SK-N-SH (cell line): ENCODE measurements at regions not wholly inside any gene's neighbourhood (a gene's known extent, or its start where the extent isn't known, plus 50 kb on each side); places are given as distances from the start of the nearest gene placed in this dataset.

Experiments
- CTCF ChIA-PET: fragments of 300-600, 350-600 bp; formaldehyde crosslinking; extraction: SDS; loops from one replicate; lab custom pipeline; 2021; lab: Yijun Ruan, JAX
- POLR2A ChIA-PET: fragments of 350-600 bp; sonication (Branson Sonifier 250); formaldehyde crosslinking; extraction: SDS; loops from one replicate; lab custom pipeline; 2020; ENCODE audit warnings: antibody characterized with exemption, inconsistent platforms; lab: Yijun Ruan, JAX
- DNase-seq: peaks from one replicate; pipeline ENCODE4 v3.0.0; 2012
- H2AFZ ChIP-seq: fragments of 200-600 bp; sonication (generic); 2 replicates; pipeline ENCODE4 v1.8.1; 2016; ENCODE audit warnings: antibody characterized with exemption, mild to moderate bottlenecking, low read depth
- H3F3A ChIP-seq: fragments of 200-600 bp; sonication (generic); replicated peaks from 2 replicates; pipeline ENCODE3; 2016; ENCODE audit warnings: antibody characterized with exemption, mild to moderate bottlenecking; ENCODE audit not compliant: insufficient read depth
- H3K27ac ChIP-seq, 2 experiments: fragments of 200-500 bp in 1 of 2; fragments of 200-600 bp in 1 of 2; sonication (Bioruptor generic) in 1 of 2; sonication (generic), shearing (Covaris generic) in 1 of 2; 2 replicates each; pipeline versions ENCODE4 v1.5.1 to v1.6.1; 2014 to 2016; ENCODE audit warnings: low read depth in 2 of 2, inconsistent platforms in 1 of 2, low read length in 1 of 2, mild to moderate bottlenecking in 1 of 2, mixed read lengths in 1 of 2
- H3K27me3 ChIP-seq: fragments of 200-600 bp; sonication (generic), shearing (Covaris generic); 2 replicates; pipeline ENCODE4 v1.6.1; 2016; ENCODE audit warnings: mixed run types; ENCODE audit not compliant: insufficient read depth
- H3K36me3 ChIP-seq, 2 experiments: fragments of 200-500 bp in 1 of 2; fragments of 200-600 bp in 1 of 2; sonication (Bioruptor generic) in 1 of 2; sonication (generic) in 1 of 2; replicated peaks in 1 of 2; 2 replicates each; pipeline versions ENCODE3 to v1.5.1; 2014 to 2016; ENCODE audit warnings: low read length in 1 of 2, mild to moderate bottlenecking in 1 of 2; ENCODE audit not compliant: insufficient read depth in 2 of 2, control insufficient read depth in 1 of 2
- H3K4me1 ChIP-seq, 2 experiments: fragments of 200-500 bp in 1 of 2; fragments of 200-600 bp in 1 of 2; sonication (Bioruptor generic) in 1 of 2; sonication (generic), shearing (Covaris generic) in 1 of 2; 2 replicates each; pipeline versions ENCODE4 v1.5.1 to v1.6.1; 2014 to 2016; ENCODE audit warnings: low read depth in 1 of 2, low read length in 1 of 2, mixed run types in 1 of 2; ENCODE audit not compliant: insufficient read depth in 2 of 2, control insufficient read depth in 1 of 2
- H3K4me2 ChIP-seq: fragments of 200-600 bp; sonication (generic), shearing (Covaris generic); 2 replicates; pipeline ENCODE4 v1.6.1; 2017; ENCODE audit warnings: mixed run types
- H3K4me3 ChIP-seq, 2 experiments: fragments of 200-500 bp in 1 of 2; fragments of 200-600 bp in 1 of 2; sonication (Bioruptor generic) in 1 of 2; sonication (generic), shearing (Covaris generic) in 1 of 2; 2 replicates each; pipeline versions ENCODE4 v1.5.1 to v1.8.1; 2014 to 2016; ENCODE audit warnings: low read depth in 2 of 2, inconsistent platforms in 1 of 2, low read length in 1 of 2, mild to moderate bottlenecking in 1 of 2, mixed read lengths in 1 of 2, moderate library complexity in 1 of 2
- H3K79me2 ChIP-seq: fragments of 200-600 bp; sonication (generic); 2 replicates; pipeline ENCODE4 v1.8.1; 2017; ENCODE audit warnings: mild to moderate bottlenecking; ENCODE audit not compliant: insufficient read depth
- H3K9ac ChIP-seq: fragments of 200-600 bp; sonication (generic); 2 replicates; pipeline ENCODE4 v1.6.1; 2017; ENCODE audit warnings: mixed run types
- H3K9me2 ChIP-seq: fragments of 200-600 bp; sonication (generic); 2 replicates; pipeline ENCODE4 v1.6.1; 2017; ENCODE audit warnings: mixed run types
- H3K9me3 ChIP-seq: fragments of 200-600 bp; sonication (generic); 2 replicates; pipeline ENCODE4 v1.6.1; 2017; ENCODE audit warnings: mixed run types, mild to moderate bottlenecking, moderate library complexity
- H4K20me1 ChIP-seq: fragments of 200-600 bp; sonication (generic); 2 replicates; pipeline ENCODE4 v1.6.1; 2017; ENCODE audit warnings: mild to moderate bottlenecking, mixed run types; ENCODE audit not compliant: insufficient read depth
- JUND ChIP-seq: IDR thresholded peaks from 2 replicates; pipeline ENCODE4 v1.4.0; 2012
- RAD21 ChIP-seq: IDR thresholded peaks from 2 replicates; pipeline ENCODE4 v1.6.1; 2012; ENCODE audit warnings: mild to moderate bottlenecking, low read length
- RCOR1 ChIP-seq: fragments of 150-350 bp; IDR thresholded peaks from 2 replicates; pipeline ENCODE4 v1.6.1; 2017; ENCODE audit warnings: antibody characterized with exemption, low read length
- SMC3 ChIP-seq: IDR thresholded peaks from 2 replicates; pipeline ENCODE4 v1.6.1; 2012; ENCODE audit warnings: low read depth, low read length, improper control_type of control experiment
- TAF1 ChIP-seq: IDR thresholded peaks from 2 replicates; pipeline ENCODE4 v1.6.1; 2012; ENCODE audit warnings: low read depth, mild to moderate bottlenecking, low read length, moderate library complexity, borderline replicate concordance
- TEAD4 ChIP-seq: IDR thresholded peaks from 2 replicates; pipeline ENCODE4 v1.4.0; 2012; ENCODE audit warnings: mild to moderate bottlenecking, borderline replicate concordance; ENCODE audit not compliant: insufficient read depth
- WGBS: methylation state at CpG from one replicate; pipeline ENCODE4 v1.1.6; 2017; ENCODE audit warnings: low lambda C conversion rate; 5-methylcytosine and 5-hydroxymethylcytosine counted together
- TF ChIP-seq, protein P1 (sequence below): fragments of 200-600 bp; sonication (generic); IDR thresholded peaks from 2 replicates; pipeline ENCODE4 v1.6.1; 2017; ENCODE audit warnings: antibody characterized with exemption, mild to moderate bottlenecking, moderate library complexity
- TF ChIP-seq, protein P2 (sequence below): IDR thresholded peaks from 2 replicates; pipeline ENCODE4 v1.4.0; 2012; ENCODE audit warnings: low read depth, borderline replicate concordance
- TF ChIP-seq, protein P3 (sequence below): IDR thresholded peaks from 2 replicates; pipeline ENCODE4 v1.4.0; 2012; ENCODE audit warnings: low read depth
- TF ChIP-seq, protein P4 (sequence below): IDR thresholded peaks from 2 replicates; pipeline ENCODE4 v1.4.0; 2012; ENCODE audit warnings: low read depth, borderline replicate concordance

DNA sequence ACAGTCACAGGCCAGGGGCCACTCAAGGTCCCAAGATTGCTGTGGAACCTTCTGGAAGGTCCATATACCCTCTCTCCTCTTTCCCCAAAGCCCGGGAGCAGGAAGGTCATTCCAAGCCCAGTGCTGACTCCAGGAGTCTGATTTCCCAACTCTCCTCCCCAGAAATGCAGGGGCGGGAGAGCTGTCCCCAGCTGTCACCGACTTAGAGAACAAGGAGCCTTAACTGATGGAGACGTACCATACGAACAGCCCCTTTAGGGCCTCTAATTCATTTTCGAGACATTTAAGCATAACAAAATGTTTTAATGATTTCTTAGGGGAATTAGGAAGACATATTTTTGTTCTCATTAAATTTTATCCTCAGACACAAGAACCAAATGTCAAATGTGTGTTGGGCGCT lies 99.2 kb downstream of the PHETA1 start:
- Histone ChIP-seq H3K9me2 (no peaks in the 10 kb centered on the region), H2AFZ (no peak overlapping the region), H3K4me1 (peaks cover 0 to 7% of the 10 kb centered on the region in 2 experiments; a peak in 2 of 4 replicates), H3K36me3 (no peaks in the 10 kb centered on the region), H3K4me2 (no peak overlapping the region)
- POLR2A ChIA-PET = no interaction called here
- DNase-seq = no peak
- TF ChIP-seq RCOR1 = no peak
- no peak for TF ChIP-seq RAD21
- TF ChIP-seq, protein P1, sequence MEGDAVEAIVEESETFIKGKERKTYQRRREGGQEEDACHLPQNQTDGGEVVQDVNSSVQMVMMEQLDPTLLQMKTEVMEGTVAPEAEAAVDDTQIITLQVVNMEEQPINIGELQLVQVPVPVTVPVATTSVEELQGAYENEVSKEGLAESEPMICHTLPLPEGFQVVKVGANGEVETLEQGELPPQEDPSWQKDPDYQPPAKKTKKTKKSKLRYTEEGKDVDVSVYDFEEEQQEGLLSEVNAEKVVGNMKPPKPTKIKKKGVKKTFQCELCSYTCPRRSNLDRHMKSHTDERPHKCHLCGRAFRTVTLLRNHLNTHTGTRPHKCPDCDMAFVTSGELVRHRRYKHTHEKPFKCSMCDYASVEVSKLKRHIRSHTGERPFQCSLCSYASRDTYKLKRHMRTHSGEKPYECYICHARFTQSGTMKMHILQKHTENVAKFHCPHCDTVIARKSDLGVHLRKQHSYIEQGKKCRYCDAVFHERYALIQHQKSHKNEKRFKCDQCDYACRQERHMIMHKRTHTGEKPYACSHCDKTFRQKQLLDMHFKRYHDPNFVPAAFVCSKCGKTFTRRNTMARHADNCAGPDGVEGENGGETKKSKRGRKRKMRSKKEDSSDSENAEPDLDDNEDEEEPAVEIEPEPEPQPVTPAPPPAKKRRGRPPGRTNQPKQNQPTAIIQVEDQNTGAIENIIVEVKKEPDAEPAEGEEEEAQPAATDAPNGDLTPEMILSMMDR = no peak
- TF ChIP-seq JUND = no peak
- no peak for TF ChIP-seq TAF1
- TF ChIP-seq, all 33 proteins: peak for 0
- Histone ChIP-seq H3K9me3 (no peaks in the 10 kb centered on the region), H3K79me2 (no peaks in the 10 kb centered on the region), H3K27ac (peak overlapping the region in 1 of 2 experiments; percentile 34; a peak in 1 of 4 replicates), H3F3A (no peaks in the 10 kb centered on the region), H3K27me3 (no peaks in the 10 kb centered on the region; the same call in 1 of the 2 replicates), H3K4me3 (no peak overlapping the region), H4K20me1 (no peaks in the 10 kb centered on the region), H3K9ac (no peak overlapping the region)
- CTCF ChIA-PET = interaction anchor here (0.7 to 2.8 kb wide), 11 partner anchors 8 to 245 kb away, joined by 3 to 11 read pairs (median 3); no protein-coding TSS in a partner anchor
- WGBS = 71% methylated on average over 5 of the region's 7 CpGs

DNA sequence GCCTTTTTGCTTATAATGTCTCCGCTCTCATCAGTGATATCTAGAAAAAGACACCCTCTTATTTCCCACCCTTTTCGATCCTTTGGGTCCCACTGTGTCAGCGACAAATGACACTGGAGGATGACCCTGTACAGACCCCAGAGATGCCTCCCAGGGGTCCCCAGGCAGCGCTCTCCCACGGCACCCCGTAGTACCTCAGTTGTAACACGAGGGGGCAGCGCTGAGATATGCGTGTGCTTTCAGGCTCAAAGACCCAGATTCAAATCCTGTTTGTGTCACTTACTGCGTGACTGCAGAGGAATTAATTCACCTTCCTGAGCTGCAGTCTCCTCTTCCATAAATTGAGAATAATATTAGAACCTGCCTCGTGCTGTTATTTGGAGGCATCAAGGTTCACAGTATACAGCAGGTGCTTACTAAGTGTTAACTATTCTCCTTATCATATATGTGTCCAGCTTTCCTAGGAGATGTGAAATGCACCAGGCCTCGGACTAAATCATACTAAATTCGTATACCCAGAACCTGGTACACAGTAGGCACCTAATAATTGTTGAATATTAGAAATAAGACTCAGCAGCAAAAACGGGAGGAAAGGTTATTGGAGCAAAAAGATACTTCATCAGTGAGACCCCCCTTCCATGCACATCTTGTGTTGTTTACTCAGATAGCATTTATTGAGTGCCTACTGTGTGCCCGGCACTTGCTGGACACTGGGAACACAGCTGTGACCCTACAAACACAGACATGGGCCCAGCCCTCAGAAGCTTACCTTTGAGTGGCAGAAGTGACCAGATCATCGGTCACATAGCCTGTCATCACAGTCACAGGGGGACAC lies 99.9 kb downstream of the PHETA1 start:
- H3K36me3 ChIP-seq = no peaks in the 10 kb centered on the region
- no peak overlapping the region for H2AFZ ChIP-seq
- no peaks in the 10 kb centered on the region for H3F3A ChIP-seq
- 50% methylated on average over 15 of the region's 16 CpGs for WGBS
- H4K20me1 ChIP-seq = no peaks in the 10 kb centered on the region
- no peak overlapping the region for H3K4me2 ChIP-seq
- H3K79me2 ChIP-seq = no peaks in the 10 kb centered on the region
- H3K9ac ChIP-seq = no peak overlapping the region
- POLR2A ChIA-PET = no interaction called here
- peak; percentile 60 for DNase-seq
- no peaks in the 10 kb centered on the region; the same call in 1 of the 2 replicates for H3K27me3 ChIP-seq
- TF ChIP-seq TEAD4 (no peak), RAD21 (peak; percentile 34; the same call in 1 of the 2 replicates), SMC3 (peak; percentile 15; the same call in 1 of the 2 replicates)
- TF ChIP-seq, protein P2, sequence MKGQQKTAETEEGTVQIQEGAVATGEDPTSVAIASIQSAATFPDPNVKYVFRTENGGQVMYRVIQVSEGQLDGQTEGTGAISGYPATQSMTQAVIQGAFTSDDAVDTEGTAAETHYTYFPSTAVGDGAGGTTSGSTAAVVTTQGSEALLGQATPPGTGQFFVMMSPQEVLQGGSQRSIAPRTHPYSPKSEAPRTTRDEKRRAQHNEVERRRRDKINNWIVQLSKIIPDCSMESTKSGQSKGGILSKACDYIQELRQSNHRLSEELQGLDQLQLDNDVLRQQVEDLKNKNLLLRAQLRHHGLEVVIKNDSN = no peak
- TF ChIP-seq, protein P3, sequence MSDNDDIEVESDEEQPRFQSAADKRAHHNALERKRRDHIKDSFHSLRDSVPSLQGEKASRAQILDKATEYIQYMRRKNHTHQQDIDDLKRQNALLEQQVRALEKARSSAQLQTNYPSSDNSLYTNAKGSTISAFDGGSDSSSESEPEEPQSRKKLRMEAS = no peak
- TF ChIP-seq, protein P4, sequence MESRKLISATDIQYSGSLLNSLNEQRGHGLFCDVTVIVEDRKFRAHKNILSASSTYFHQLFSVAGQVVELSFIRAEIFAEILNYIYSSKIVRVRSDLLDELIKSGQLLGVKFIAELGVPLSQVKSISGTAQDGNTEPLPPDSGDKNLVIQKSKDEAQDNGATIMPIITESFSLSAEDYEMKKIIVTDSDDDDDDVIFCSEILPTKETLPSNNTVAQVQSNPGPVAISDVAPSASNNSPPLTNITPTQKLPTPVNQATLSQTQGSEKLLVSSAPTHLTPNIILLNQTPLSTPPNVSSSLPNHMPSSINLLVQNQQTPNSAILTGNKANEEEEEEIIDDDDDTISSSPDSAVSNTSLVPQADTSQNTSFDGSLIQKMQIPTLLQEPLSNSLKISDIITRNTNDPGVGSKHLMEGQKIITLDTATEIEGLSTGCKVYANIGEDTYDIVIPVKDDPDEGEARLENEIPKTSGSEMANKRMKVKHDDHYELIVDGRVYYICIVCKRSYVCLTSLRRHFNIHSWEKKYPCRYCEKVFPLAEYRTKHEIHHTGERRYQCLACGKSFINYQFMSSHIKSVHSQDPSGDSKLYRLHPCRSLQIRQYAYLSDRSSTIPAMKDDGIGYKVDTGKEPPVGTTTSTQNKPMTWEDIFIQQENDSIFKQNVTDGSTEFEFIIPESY = no peak
- TF ChIP-seq, protein P1 = peak; percentile 63
- H3K4me3 ChIP-seq = no peak overlapping the region
- H3K9me2 ChIP-seq = no peaks in the 10 kb centered on the region
- H3K27ac ChIP-seq = no peak overlapping the region; a peak in 1 of 4 replicates
- no peaks in the 10 kb centered on the region for H3K9me3 ChIP-seq
- CTCF ChIA-PET = interaction anchor here (0.7 to 2.8 kb wide), 17 partner anchors 8 to 284 kb away, joined by 3 to 11 read pairs (median 4); no protein-coding TSS in a partner anchor
- H3K4me1 ChIP-seq = peaks cover 0 to 3% of the 10 kb centered on the region in 2 experiments; a peak in 1 of 4 replicates
